Natural killer cell treated with Interleukin-12 subunit alpha and Interleukin-12 subunit beta and Interleukin-15 and Interleukin-18, amount 100 ng/mL, for 72 hours (primary cell): ENCODE measurements at regions not wholly inside any gene's neighbourhood (a gene's known extent, or its start where the extent isn't known, plus 50 kb on each side); places are given as distances from the start of the nearest gene placed in this dataset.
"Not testable (repeated sequence)": the region's sequence is repeated elsewhere in the genome, so short reads cannot be mapped to it uniquely, and the experiment has no call there.

Experiments
- ATAC-seq, 2 donors: fragments of 150-1000 bp; cut with Tn5 transposase in 1 of 2; sonication (Bioruptor Pico), chemical (Tn5 transposase) in 1 of 2; 2 replicates each; pipeline ENCODE4 v1.10.0; 2021
- DNase-seq: peaks from one replicate; pipeline ENCODE4 v3.0.0; 2022; ENCODE audit warnings: low spot score
- H3K27ac Mint-ChIP-seq, 2 donors: 1 replicate in 1 of 2; 2 replicates in 1 of 2; pipeline ENCODE4 v1.8.0; 2022; ENCODE audit warnings: mixed read lengths in 2 of 2, mild to moderate bottlenecking in 1 of 2, moderate library complexity in 1 of 2
- H3K27me3 Mint-ChIP-seq, 2 donors: 1 replicate in 1 of 2; 2 replicates in 1 of 2; pipeline ENCODE4 v1.8.0; 2022; ENCODE audit warnings: mixed read lengths in 2 of 2
- H3K36me3 Mint-ChIP-seq: one replicate; pipeline ENCODE4 v1.8.0; 2022; ENCODE audit warnings: mixed read lengths
- H3K4me1 Mint-ChIP-seq, 2 donors: 1 replicate in 1 of 2; 2 replicates in 1 of 2; pipeline ENCODE4 v1.8.0; 2022; ENCODE audit warnings: low read depth in 2 of 2, mixed read lengths in 2 of 2, mild to moderate bottlenecking in 1 of 2
- H3K4me3 Mint-ChIP-seq: one replicate; pipeline ENCODE4 v1.8.0; 2022; ENCODE audit warnings: mixed read lengths
- H3K9me3 Mint-ChIP-seq: 2 replicates; pipeline ENCODE4 v1.8.0; 2022; ENCODE audit warnings: mixed read lengths

DNA sequence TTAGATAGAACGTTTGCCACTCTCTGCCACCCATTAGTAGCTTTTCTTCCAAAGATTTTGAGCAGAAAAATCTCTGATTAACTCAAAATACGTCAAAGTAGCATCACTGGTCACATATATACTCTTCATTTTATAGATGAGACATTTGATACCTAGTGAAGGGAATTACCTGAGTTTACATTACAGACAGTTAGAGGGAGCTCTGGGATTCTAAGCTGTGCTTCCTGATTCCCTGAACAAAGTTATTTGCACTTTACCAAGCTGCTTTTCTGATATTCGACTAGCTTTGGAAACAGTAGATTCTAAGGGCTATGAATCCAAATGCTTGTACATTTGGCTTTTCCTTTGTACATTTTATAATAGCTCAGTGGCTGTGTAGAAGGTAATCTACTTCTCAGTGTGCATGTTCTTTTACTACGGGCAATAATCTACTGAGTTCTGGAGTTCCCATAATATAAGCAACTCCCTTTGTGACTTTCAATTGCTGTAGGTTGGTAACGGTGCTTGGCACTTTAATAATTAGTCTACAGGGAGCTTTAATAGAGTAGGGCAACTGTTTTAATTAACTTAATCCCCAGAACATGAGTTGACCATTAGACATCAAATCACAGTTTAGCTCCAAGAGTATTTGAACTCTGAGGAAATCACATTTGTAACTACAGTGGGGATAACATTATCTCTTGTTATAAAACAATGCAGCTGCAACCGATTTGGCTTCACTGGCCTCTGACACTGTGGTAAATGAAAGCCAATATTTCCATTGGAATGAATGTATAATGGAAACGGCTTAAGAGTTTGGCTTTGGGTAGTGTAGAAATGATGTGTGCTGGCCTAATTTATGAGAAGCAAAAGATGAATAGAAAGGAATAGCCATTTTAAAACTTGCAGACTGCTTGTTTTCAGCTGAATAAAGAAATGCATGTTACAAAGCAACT lies 1602.4 kb downstream of the STIM2 start:
- Mint-ChIP-seq H3K4me1 (no peaks in the 10 kb centered on the region), H3K27ac (no peak overlapping the region), H3K27me3 (no peaks in the 10 kb centered on the region), H3K36me3 (no peaks in the 10 kb centered on the region), H3K4me3 (no peak overlapping the region), H3K9me3 (peaks cover 8% of the 10 kb centered on the region)
- ATAC-seq (no peak), DNase-seq (no peak)

DNA sequence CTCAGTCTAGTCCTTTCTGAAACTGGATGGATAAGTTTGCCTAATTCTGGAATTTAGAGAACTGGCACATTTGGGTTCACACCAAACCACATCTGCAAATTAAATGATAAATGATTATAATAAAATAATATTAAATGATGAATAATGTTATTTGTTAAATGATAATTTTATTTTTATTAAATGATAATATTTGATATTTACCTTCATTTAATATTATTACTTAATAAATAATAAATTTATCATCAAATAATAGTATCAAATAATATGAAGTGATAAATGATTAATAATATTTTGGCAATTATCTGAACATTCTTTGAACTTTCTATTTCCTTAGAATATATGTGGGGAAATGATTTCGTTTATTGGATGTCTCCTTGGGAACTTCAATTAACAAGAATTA lies 1604.2 kb downstream of the STIM2 start:
- no peaks in the 10 kb centered on the region for H3K4me1 Mint-ChIP-seq
- peaks cover 14% of the 10 kb centered on the region for H3K9me3 Mint-ChIP-seq
- H3K27me3 Mint-ChIP-seq = no peaks in the 10 kb centered on the region
- no peak overlapping the region for H3K4me3 Mint-ChIP-seq
- no peaks in the 10 kb centered on the region for H3K36me3 Mint-ChIP-seq
- ATAC-seq = no peak
- no peak for DNase-seq
- no peak overlapping the region for H3K27ac Mint-ChIP-seq

DNA sequence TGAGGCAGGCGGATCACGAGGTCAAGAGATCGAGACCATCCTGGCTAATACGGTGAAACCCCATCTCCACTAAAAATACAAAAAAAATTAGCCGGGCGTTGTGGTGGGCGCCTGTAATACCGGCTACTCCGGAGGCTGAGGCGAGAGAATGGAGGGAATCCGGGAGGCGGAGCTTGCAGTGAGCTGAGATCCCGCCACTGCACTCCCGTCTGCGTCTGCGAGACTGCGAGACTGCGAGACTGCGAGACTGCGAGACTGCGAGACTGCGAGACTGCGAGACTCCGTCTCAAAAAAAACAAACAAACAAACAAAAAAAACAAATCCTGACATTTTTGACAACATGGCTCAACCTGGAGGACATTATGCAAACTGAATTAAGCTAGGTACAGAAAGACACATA lies 1606.2 kb downstream of the STIM2 start:
- H3K4me3 Mint-ChIP-seq, DNase-seq, H3K27me3 Mint-ChIP-seq, H3K27ac Mint-ChIP-seq, H3K36me3 Mint-ChIP-seq, ATAC-seq, H3K4me1 Mint-ChIP-seq: not testable (repeated sequence)
- peaks cover 13% of the 10 kb centered on the region for H3K9me3 Mint-ChIP-seq

DNA sequence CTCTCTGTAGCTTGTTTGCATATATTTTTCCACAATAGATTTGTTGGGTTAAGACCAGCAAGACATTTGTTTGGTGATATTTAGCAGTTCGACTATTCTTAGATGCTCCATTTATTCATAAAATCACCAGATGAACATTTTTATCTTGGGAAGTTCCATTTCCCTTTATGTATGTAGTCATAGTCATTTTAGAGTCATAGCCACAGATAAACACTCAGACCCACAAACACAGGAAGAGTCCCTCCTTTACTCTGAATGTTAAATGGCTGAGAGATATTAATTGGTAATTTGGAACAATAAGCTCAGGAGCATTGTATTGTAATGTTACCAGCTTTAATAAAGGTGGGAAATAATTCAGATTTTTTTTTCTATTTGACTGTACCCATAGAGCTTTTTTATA lies 1608.7 kb downstream of the STIM2 start:
- DNase-seq (no peak), ATAC-seq (no peak)
- no peaks in the 10 kb centered on the region for H3K36me3 Mint-ChIP-seq
- no peak overlapping the region for H3K27ac Mint-ChIP-seq
- peaks cover 19% of the 10 kb centered on the region for H3K9me3 Mint-ChIP-seq
- no peaks in the 10 kb centered on the region for H3K27me3 Mint-ChIP-seq
- H3K4me1 Mint-ChIP-seq = no peaks in the 10 kb centered on the region
- H3K4me3 Mint-ChIP-seq = no peak overlapping the region

DNA sequence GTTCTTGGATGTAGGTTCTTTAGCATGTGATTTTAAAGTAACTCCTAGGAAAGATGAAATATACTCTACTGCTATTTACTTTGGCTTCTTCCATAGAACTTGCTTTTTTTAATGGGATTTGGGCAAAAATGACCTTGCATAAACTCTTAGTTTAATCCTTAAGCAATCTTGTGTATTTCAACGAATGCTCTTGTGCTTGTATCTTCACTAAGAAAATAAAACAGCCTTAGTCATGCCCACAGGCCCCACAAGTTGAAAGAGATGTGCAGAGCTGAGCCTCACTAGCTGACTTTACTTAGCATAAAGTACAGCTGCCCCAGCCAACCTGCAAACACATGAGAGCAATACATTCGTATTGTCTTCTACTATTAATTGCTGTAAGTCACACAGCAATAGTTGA lies 1609.2 kb downstream of the STIM2 start:
- H3K36me3 Mint-ChIP-seq = no peaks in the 10 kb centered on the region
- H3K4me1 Mint-ChIP-seq = no peaks in the 10 kb centered on the region
- H3K27me3 Mint-ChIP-seq = no peaks in the 10 kb centered on the region
- DNase-seq (no peak), ATAC-seq (no peak)
- H3K4me3 Mint-ChIP-seq = no peak overlapping the region
- peaks cover 20% of the 10 kb centered on the region for H3K9me3 Mint-ChIP-seq
- no peak overlapping the region for H3K27ac Mint-ChIP-seq

DNA sequence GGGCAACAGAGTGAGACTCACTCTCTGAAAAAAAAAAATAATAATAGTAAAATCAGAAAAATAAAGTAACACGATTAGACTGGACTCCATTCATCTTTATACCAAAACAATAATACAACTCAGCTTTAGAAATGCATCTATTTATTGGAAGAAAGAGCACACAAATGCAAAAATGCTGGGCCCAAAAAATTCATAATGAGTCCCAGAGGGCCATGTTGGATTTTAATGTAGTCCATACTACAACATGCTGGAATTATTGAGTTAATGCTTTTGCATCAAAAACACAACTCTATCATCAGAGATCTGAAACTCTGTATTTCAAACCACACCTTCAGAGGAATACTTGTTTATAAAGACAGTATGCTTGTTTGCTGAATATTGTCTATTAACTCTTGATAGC lies 1614.7 kb downstream of the STIM2 start:
- H3K27me3 Mint-ChIP-seq = no peaks in the 10 kb centered on the region
- no peak for ATAC-seq
- peaks cover 20% of the 10 kb centered on the region for H3K9me3 Mint-ChIP-seq
- DNase-seq = no peak
- H3K4me1 Mint-ChIP-seq = no peaks in the 10 kb centered on the region
- no peak overlapping the region for H3K27ac Mint-ChIP-seq
- H3K4me3 Mint-ChIP-seq = no peak overlapping the region
- no peaks in the 10 kb centered on the region for H3K36me3 Mint-ChIP-seq

DNA sequence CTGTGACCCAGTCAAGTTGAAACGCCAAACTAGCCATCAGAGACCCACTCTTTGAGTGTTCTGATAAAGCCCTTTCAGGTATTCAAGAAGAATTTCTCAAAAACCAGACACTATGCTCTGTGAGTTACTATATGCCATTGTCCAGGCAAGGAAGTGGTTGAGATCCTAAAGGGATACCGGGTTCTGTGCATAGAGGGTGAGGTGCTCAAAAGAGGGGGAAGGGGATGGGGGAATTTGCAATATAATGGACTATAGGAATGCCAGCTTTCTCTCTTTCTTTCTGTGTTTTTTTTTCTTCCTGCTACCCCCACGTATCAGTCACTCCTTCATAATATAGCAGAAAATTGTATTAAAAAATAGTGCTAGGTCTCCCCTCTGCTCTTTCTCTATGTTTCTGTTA lies 1619.0 kb downstream of the STIM2 start:
- DNase-seq (no peak), ATAC-seq (no peak)
- Mint-ChIP-seq H3K9me3 (peaks cover 18% of the 10 kb centered on the region), H3K4me1 (no peaks in the 10 kb centered on the region), H3K36me3 (no peaks in the 10 kb centered on the region), H3K4me3 (no peak overlapping the region), H3K27ac (no peak overlapping the region), H3K27me3 (no peaks in the 10 kb centered on the region)

DNA sequence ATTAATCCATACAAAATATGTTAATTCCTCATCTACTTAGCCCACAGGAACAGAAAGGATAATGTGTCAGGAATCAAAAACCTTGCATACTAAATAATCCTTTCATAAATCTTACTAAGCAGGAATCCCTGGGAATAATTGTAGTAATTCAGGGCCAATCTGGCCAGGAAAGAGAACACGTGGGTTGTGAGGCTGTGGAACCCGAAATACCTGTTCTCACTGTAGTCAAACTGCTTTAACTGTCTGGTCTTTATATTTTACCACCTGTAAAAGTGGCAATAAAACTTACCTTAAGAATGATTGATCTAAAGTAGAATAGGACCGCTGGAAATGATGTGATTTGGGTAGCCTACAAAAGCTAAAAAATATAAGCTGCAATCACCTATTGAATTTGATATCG lies 1620.9 kb downstream of the STIM2 start:
- Mint-ChIP-seq H3K36me3 (no peaks in the 10 kb centered on the region), H3K4me1 (no peaks in the 10 kb centered on the region), H3K9me3 (peaks cover 13% of the 10 kb centered on the region), H3K27me3 (no peaks in the 10 kb centered on the region), H3K4me3 (no peak overlapping the region), H3K27ac (no peak overlapping the region)
- ATAC-seq = no peak
- DNase-seq = no peak

DNA sequence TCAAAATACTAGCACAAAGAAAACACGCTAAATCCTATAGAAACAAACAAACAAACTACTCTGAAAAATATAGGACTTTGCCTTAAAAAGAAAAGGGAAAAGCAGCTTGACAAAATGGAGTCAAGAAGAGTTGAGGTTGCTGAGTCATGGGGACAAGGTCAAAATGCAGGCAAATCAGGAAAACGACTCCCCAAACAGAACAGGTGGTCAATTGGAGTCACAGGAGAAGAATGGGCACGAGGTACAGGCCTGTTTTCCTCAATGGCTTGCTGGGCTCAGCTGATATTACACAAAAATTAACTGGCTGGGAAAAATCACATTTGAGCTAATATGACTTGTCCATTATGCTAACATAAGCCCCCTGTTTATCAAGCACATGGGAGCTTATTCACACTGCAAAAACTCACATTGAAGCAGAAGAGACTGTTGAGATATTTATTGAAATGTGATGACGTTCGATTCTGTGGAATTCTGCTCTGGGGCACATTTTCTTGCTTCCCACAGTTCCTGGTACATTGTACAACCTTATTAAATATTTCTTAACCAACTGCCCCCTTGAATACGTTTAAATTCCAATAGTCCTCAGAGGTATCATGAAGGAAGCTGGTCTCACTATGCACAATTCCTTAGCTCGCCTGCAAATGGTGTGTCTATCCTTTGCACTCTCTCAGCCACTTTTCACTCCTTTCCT lies 1622.1 kb downstream of the STIM2 start:
- no peaks in the 10 kb centered on the region for H3K4me1 Mint-ChIP-seq

DNA sequence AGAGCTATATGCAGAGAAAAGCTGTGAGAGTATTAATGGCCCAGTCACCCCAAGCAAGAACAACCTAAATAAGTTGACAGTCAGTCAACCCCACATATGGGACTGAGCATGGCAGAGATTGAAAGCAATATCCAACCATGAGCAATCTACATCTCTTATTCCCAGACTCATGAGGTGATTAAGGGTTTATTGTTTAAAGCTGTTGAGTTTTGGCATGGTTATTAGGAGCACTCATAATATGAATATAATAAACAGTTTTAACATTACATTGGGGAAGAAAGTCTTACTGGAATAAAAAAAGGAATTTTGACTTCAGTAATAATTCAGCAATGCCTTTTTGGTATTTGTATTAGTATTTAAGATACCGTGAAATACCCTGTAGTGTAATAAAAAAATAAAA lies 1627.4 kb downstream of the STIM2 start:
- Mint-ChIP-seq H3K27ac (no peak overlapping the region), H3K9me3 (peaks cover 18% of the 10 kb centered on the region), H3K4me1 (no peaks in the 10 kb centered on the region), H3K36me3 (peaks cover 2% of the 10 kb centered on the region), H3K4me3 (no peak overlapping the region), H3K27me3 (no peaks in the 10 kb centered on the region)
- no peak for DNase-seq
- ATAC-seq = no peak

More for the DNA sequence above, 1622.1 kb downstream of the STIM2 start:
- no peaks in the 10 kb centered on the region for H3K27me3 Mint-ChIP-seq
- no peaks in the 10 kb centered on the region for H3K36me3 Mint-ChIP-seq
- DNase-seq (no peak), ATAC-seq (no peak)
- no peak overlapping the region for H3K4me3 Mint-ChIP-seq
- H3K9me3 Mint-ChIP-seq = peaks cover 18% of the 10 kb centered on the region
- no peak overlapping the region for H3K27ac Mint-ChIP-seq

DNA sequence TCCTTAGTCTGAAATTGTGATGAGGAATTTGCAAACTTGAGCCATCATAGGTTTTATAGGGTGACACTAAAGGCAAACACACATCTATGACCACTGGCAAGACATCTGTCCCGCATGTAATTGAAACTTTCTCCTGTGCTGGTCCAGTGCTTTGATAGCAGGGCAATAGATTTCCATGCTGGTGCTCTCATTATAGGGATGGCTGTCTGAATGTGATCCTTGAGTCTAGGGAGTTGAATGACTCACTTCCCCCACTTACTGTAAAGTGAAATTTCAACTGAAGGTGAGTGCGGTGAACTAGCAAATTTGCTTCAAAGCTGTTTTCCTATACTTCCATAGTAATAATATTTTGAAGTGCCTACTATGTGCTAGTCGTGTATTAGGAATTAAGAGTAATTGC lies 1630.0 kb downstream of the STIM2 start:
- ATAC-seq (no peak), DNase-seq (no peak)
- Mint-ChIP-seq H3K36me3 (peaks cover 11% of the 10 kb centered on the region), H3K4me1 (no peaks in the 10 kb centered on the region), H3K9me3 (peaks cover 24% of the 10 kb centered on the region), H3K27ac (no peak overlapping the region), H3K27me3 (no peaks in the 10 kb centered on the region), H3K4me3 (no peak overlapping the region)

DNA sequence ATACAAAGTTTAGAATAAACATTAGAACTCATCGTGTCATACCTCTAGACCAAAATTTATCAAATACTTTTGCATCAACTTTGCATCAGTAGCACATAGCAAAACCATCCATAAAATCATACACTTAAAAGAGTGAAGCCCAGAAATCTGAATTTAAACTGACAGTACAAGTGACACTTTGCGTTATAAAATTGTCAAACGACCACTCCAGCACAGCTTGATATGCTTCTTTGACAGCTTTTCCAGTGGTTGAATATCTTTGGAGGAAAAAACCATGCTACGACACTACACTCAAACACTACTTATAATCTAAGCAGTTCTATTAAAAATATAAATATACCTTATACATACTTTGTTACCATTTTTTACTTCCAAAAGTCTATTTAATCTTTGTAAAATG lies 1644.4 kb downstream of the STIM2 start:
- DNase-seq = no peak
- H3K9me3 Mint-ChIP-seq = peaks cover 7% of the 10 kb centered on the region
- no peak overlapping the region for H3K27ac Mint-ChIP-seq
- H3K27me3 Mint-ChIP-seq = no peaks in the 10 kb centered on the region
- no peak overlapping the region for H3K4me3 Mint-ChIP-seq
- no peak for ATAC-seq
- no peaks in the 10 kb centered on the region for H3K36me3 Mint-ChIP-seq
- no peaks in the 10 kb centered on the region for H3K4me1 Mint-ChIP-seq

DNA sequence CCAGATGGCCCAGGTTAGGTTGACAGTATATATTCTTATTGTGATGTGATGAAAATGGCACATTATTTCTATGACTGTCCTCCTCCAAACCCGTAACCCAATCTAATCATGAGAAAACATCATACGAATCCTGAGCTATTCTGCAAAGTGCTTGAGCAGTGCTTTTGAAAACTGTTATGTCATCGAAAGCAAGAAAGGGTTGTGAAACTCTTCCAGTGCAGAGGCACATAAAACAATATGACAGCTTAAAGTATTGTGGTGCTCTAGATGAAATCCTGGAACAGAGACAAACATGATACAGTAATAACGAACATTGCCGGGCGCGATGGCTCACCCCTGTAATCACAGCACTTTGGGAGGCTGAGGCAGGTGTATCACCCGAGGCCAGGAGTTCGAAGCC lies 1648.0 kb downstream of the STIM2 start:
- Mint-ChIP-seq H3K4me3 (no peak overlapping the region), H3K27ac (no peak overlapping the region)

DNA sequence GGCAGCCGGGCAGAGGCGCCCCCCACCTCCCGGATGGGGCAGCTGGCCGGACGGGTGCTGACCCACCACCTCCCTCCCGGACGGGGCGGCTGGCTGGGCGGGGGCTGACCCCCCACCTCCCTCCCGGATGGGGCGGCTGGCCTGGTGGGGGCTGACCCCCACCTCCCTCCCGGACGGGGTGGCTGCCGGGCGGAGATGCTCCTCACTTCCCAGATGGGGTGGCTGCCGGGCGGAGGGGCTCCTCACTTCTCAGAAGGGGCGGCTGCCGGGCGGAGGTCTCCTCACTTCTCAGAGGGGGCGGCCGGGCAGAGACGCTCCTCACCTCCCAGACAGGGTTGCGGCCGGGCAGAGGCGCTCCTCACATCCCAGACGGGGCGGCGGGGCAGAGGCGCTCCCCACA lies 1654.1 kb downstream of the STIM2 start:
- not testable (repeated sequence) for H3K4me1 Mint-ChIP-seq, H3K36me3 Mint-ChIP-seq, ATAC-seq, DNase-seq, H3K4me3 Mint-ChIP-seq, H3K27me3 Mint-ChIP-seq, H3K27ac Mint-ChIP-seq
- peaks cover 17% of the 10 kb centered on the region for H3K9me3 Mint-ChIP-seq

More for the DNA sequence above, 1648.0 kb downstream of the STIM2 start:
- DNase-seq (no peak), ATAC-seq (no peak)
- no peaks in the 10 kb centered on the region for H3K27me3 Mint-ChIP-seq
- H3K36me3 Mint-ChIP-seq = no peaks in the 10 kb centered on the region
- peaks cover 9% of the 10 kb centered on the region for H3K9me3 Mint-ChIP-seq
- H3K4me1 Mint-ChIP-seq = no peaks in the 10 kb centered on the region
